Activated CD8-positive, alpha-beta memory T cell treated with anti-CD3 and anti-CD28 coated beads, Interleukin-2, amount 50 U/mL, for 4 hours (primary cell): ENCODE measurements at regions not wholly inside any gene's neighbourhood (a gene's known extent, or its start where the extent isn't known, plus 50 kb on each side); places are given as distances from the start of the nearest gene placed in this dataset.

Experiments used
- DNase-seq: peaks from one replicate; pipeline ENCODE4 v3.0.0-alpha.2; 2020

DNA sequence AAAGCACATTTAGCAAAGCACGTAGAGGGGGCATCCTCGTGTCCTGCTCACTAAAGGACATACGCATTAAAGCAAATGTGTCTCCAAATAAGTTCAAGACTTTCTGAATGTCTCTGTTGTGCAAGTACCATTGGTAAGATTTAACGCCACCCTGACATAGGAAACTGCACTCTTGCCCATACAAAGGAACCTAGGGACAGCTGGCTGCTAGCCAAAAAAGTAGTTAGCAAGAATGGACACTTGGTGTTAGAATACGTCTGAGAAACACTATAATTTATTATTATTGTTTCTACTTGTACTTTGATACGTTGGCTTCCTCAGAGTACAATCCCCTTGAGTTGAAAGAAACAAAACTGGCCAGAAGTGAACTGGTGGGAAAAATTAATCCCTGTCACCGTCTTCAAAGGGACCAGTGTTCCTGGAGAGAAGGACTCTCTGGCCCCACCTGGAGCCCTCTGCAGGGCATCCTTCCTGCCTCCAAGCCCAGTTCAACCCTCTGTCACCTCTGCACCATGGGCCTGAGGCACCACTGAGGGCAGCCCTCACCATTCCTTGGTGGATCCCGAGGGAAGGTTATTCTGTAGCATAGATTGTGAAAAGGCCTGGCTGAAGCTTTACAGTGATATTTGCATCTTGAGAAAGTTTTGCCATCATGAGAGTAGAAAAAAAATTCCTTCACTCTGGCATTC, 51.4 kb upstream of the APCDD1 start:
- no peak for DNase-seq

DNA sequence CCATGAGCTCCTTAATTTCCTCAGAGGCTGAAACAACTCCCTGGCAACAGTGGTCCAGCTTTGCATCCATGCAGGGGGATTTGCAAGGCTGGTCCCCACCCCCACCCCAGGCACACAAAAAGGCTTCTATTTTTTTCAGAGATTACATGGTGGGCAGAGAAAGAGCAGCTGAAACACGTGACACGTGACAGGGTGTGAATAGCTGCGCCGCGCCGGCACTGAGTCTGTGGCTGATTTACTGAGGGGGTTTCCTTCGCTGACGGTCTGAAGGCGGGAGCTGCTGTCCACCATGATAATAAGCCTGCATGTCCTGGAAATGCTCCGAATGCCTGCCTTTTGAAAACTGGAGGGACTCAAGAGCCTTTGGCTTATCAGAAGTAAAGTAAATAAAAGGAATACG, 50.7 kb upstream of the APCDD1 start:
- DNase-seq: no peak

DNA sequence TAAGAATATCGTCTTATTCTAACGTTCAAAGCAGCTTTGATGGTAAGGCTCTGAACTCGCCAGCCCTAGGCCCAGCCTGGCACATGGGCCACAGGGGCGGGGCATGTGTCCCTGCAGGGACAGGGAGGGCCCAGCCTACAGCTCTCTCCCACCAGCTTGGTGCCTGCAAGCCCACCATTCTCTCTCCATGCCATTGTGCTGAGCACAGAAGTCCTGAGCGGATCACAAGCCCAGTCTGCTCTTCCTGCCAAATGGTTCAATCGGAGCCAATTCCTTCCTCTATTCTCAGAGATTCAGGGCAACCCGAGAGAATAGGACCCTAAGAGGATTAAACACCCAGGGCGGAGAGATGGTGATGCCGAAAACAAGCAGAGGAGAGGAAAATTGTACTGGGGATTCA, 50.3 kb upstream of the APCDD1 start:
- no peak for DNase-seq
